SK-N-SH (cell line): ENCODE measurements at regions not wholly inside any gene's neighbourhood (a gene's known extent, or its start where the extent isn't known, plus 50 kb on each side); places are given as distances from the start of the nearest gene placed in this dataset.
A peak's percentile ranks its signal among the peaks of the same experiment; 100 is the strongest.

Experiments used
- CTCF ChIA-PET: fragments of 300-600, 350-600 bp; formaldehyde crosslinking; extraction: SDS; loops from one replicate; lab custom pipeline; 2021; lab: Yijun Ruan, JAX
- POLR2A ChIA-PET: fragments of 350-600 bp; sonication (Branson Sonifier 250); formaldehyde crosslinking; extraction: SDS; loops from one replicate; lab custom pipeline; 2020; ENCODE audit warnings: antibody characterized with exemption, inconsistent platforms; lab: Yijun Ruan, JAX
- DNase-seq: peaks from one replicate; pipeline ENCODE4 v3.0.0; 2012
- H2AFZ ChIP-seq: fragments of 200-600 bp; sonication (generic); 2 replicates; pipeline ENCODE4 v1.8.1; 2016; ENCODE audit warnings: antibody characterized with exemption, mild to moderate bottlenecking, low read depth
- H3F3A ChIP-seq: fragments of 200-600 bp; sonication (generic); replicated peaks from 2 replicates; pipeline ENCODE3; 2016; ENCODE audit warnings: antibody characterized with exemption, mild to moderate bottlenecking; ENCODE audit not compliant: insufficient read depth
- H3K27ac ChIP-seq, 2 experiments: fragments of 200-500 bp in 1 of 2; fragments of 200-600 bp in 1 of 2; sonication (Bioruptor generic) in 1 of 2; sonication (generic), shearing (Covaris generic) in 1 of 2; 2 replicates each; pipeline versions ENCODE4 v1.5.1 to v1.6.1; 2014 to 2016; ENCODE audit warnings: low read depth in 2 of 2, inconsistent platforms in 1 of 2, low read length in 1 of 2, mild to moderate bottlenecking in 1 of 2, mixed read lengths in 1 of 2
- H3K27me3 ChIP-seq: fragments of 200-600 bp; sonication (generic), shearing (Covaris generic); 2 replicates; pipeline ENCODE4 v1.6.1; 2016; ENCODE audit warnings: mixed run types; ENCODE audit not compliant: insufficient read depth
- H3K36me3 ChIP-seq, 2 experiments: fragments of 200-500 bp in 1 of 2; fragments of 200-600 bp in 1 of 2; sonication (Bioruptor generic) in 1 of 2; sonication (generic) in 1 of 2; replicated peaks in 1 of 2; 2 replicates each; pipeline versions ENCODE3 to v1.5.1; 2014 to 2016; ENCODE audit warnings: low read length in 1 of 2, mild to moderate bottlenecking in 1 of 2; ENCODE audit not compliant: insufficient read depth in 2 of 2, control insufficient read depth in 1 of 2
- H3K4me1 ChIP-seq, 2 experiments: fragments of 200-500 bp in 1 of 2; fragments of 200-600 bp in 1 of 2; sonication (Bioruptor generic) in 1 of 2; sonication (generic), shearing (Covaris generic) in 1 of 2; 2 replicates each; pipeline versions ENCODE4 v1.5.1 to v1.6.1; 2014 to 2016; ENCODE audit warnings: low read depth in 1 of 2, low read length in 1 of 2, mixed run types in 1 of 2; ENCODE audit not compliant: insufficient read depth in 2 of 2, control insufficient read depth in 1 of 2
- H3K4me2 ChIP-seq: fragments of 200-600 bp; sonication (generic), shearing (Covaris generic); 2 replicates; pipeline ENCODE4 v1.6.1; 2017; ENCODE audit warnings: mixed run types
- H3K4me3 ChIP-seq, 2 experiments: fragments of 200-500 bp in 1 of 2; fragments of 200-600 bp in 1 of 2; sonication (Bioruptor generic) in 1 of 2; sonication (generic), shearing (Covaris generic) in 1 of 2; 2 replicates each; pipeline versions ENCODE4 v1.5.1 to v1.8.1; 2014 to 2016; ENCODE audit warnings: low read depth in 2 of 2, inconsistent platforms in 1 of 2, low read length in 1 of 2, mild to moderate bottlenecking in 1 of 2, mixed read lengths in 1 of 2, moderate library complexity in 1 of 2
- H3K79me2 ChIP-seq: fragments of 200-600 bp; sonication (generic); 2 replicates; pipeline ENCODE4 v1.8.1; 2017; ENCODE audit warnings: mild to moderate bottlenecking; ENCODE audit not compliant: insufficient read depth
- H3K9ac ChIP-seq: fragments of 200-600 bp; sonication (generic); 2 replicates; pipeline ENCODE4 v1.6.1; 2017; ENCODE audit warnings: mixed run types
- H3K9me2 ChIP-seq: fragments of 200-600 bp; sonication (generic); 2 replicates; pipeline ENCODE4 v1.6.1; 2017; ENCODE audit warnings: mixed run types
- H3K9me3 ChIP-seq: fragments of 200-600 bp; sonication (generic); 2 replicates; pipeline ENCODE4 v1.6.1; 2017; ENCODE audit warnings: mixed run types, mild to moderate bottlenecking, moderate library complexity
- H4K20me1 ChIP-seq: fragments of 200-600 bp; sonication (generic); 2 replicates; pipeline ENCODE4 v1.6.1; 2017; ENCODE audit warnings: mild to moderate bottlenecking, mixed run types; ENCODE audit not compliant: insufficient read depth
- CTCF ChIP-seq: fragments of 200-600 bp; sonication (generic); IDR thresholded peaks from 2 replicates; pipeline ENCODE4 v1.6.1; 2017; ENCODE audit warnings: antibody characterized with exemption, mild to moderate bottlenecking, moderate library complexity
- ELF1 ChIP-seq: IDR thresholded peaks from 2 replicates; pipeline ENCODE4 v1.4.0; 2012
- EP300 ChIP-seq, 2 experiments: IDR thresholded peaks; 2 replicates each; pipeline versions ENCODE4 v1.4.0 to v1.6.1; 2012; ENCODE audit warnings: borderline replicate concordance in 1 of 2, low read depth in 1 of 2, low read length in 1 of 2
- FOSL2 ChIP-seq: IDR thresholded peaks from 2 replicates; pipeline ENCODE4 v1.4.0; 2012; ENCODE audit warnings: low read depth, mild to moderate bottlenecking, moderate library complexity, borderline replicate concordance
- FOXJ3 ChIP-seq: sonication (generic); formaldehyde crosslinking; IDR thresholded peaks from 2 replicates; pipeline ENCODE4 v1.5.1; 2020; ENCODE audit warnings: mild to moderate bottlenecking, missing genetic modification reagents
- FOXM1 ChIP-seq: IDR thresholded peaks from 2 replicates; pipeline ENCODE4 v1.4.0; 2012; ENCODE audit warnings: low read depth, mild to moderate bottlenecking
- GATA2 ChIP-seq: sonication (generic); formaldehyde crosslinking; IDR thresholded peaks from 2 replicates; pipeline ENCODE4 v1.5.0; 2020; ENCODE audit warnings: mild to moderate bottlenecking, missing genetic modification reagents
- MAX ChIP-seq: IDR thresholded peaks from 2 replicates; pipeline ENCODE4 v1.4.0; 2012; ENCODE audit warnings: low read depth
- MEF2A ChIP-seq: IDR thresholded peaks from 2 replicates; pipeline ENCODE4 v1.4.0; 2012; ENCODE audit warnings: low read depth, borderline replicate concordance
- MXI1 ChIP-seq: IDR thresholded peaks from 2 replicates; pipeline ENCODE4 v1.6.1; 2012; ENCODE audit warnings: mild to moderate bottlenecking, low read depth, low read length, improper control_type of control experiment
- NFIC ChIP-seq: IDR thresholded peaks from 2 replicates; pipeline ENCODE4 v1.4.0; 2012; ENCODE audit warnings: borderline replicate concordance
- PBX3 ChIP-seq: IDR thresholded peaks from 2 replicates; pipeline ENCODE4; 2012
- POLR2AphosphoS5 ChIP-seq: IDR thresholded peaks from 2 replicates; pipeline ENCODE4 v1.6.1; 2012; ENCODE audit warnings: low read depth, low read length
- REST ChIP-seq: IDR thresholded peaks from 2 replicates; pipeline ENCODE4 v1.6.1; 2012; ENCODE audit warnings: mild to moderate bottlenecking, low read depth, low read length, moderate library complexity
- RXRA ChIP-seq: IDR thresholded peaks from 2 replicates; pipeline ENCODE4 v1.4.0; 2012; ENCODE audit warnings: low read depth, mild to moderate bottlenecking, borderline replicate concordance
- SMC3 ChIP-seq: IDR thresholded peaks from 2 replicates; pipeline ENCODE4 v1.6.1; 2012; ENCODE audit warnings: low read depth, low read length, improper control_type of control experiment
- TAF1 ChIP-seq: IDR thresholded peaks from 2 replicates; pipeline ENCODE4 v1.6.1; 2012; ENCODE audit warnings: low read depth, mild to moderate bottlenecking, low read length, moderate library complexity, borderline replicate concordance
- TCF12 ChIP-seq: IDR thresholded peaks from 2 replicates; pipeline ENCODE4 v1.4.0; 2012
- TEAD4 ChIP-seq: IDR thresholded peaks from 2 replicates; pipeline ENCODE4 v1.4.0; 2012; ENCODE audit warnings: mild to moderate bottlenecking, borderline replicate concordance; ENCODE audit not compliant: insufficient read depth
- USF2 ChIP-seq: fragments of 150-350 bp; IDR thresholded peaks from 2 replicates; pipeline ENCODE4 v1.6.1; 2017; ENCODE audit warnings: antibody characterized with exemption, low read length, low read depth, borderline replicate concordance
- WGBS: methylation state at CpG from one replicate; pipeline ENCODE4 v1.1.6; 2017; ENCODE audit warnings: low lambda C conversion rate; 5-methylcytosine and 5-hydroxymethylcytosine counted together

- Histone ChIP-seq H3K27me3 (peaks cover 5% of the 10 kb centered on the region), H3K4me1 (no peaks in the 10 kb centered on the region), H3K4me2 (no peak overlapping the region), H3F3A (no peaks in the 10 kb centered on the region), H3K9me2 (no peaks in the 10 kb centered on the region), H3K9me3 (no peaks in the 10 kb centered on the region), H4K20me1 (no peaks in the 10 kb centered on the region), H3K79me2 (no peaks in the 10 kb centered on the region), H3K36me3 (no peaks in the 10 kb centered on the region), H3K27ac (no peak overlapping the region), H3K9ac (no peak overlapping the region), H2AFZ (no peak overlapping the region), H3K4me3 (no peak overlapping the region)
- 44% methylated on average over 19 of the region's 20 CpGs for WGBS
- DNase-seq, result peak; percentile 52
- ChIA-PET CTCF (interaction anchor here (1.4 to 3.1 kb wide), 4 partner anchors 10 to 38 kb away, joined by 3 to 13 read pairs (median 7); no protein-coding TSS in a partner anchor), POLR2A (no interaction called here)
- TF ChIP-seq GATA2 (CRISPR knock-in tag) (no peak), NFIC (no peak), FOXM1 (no peak), TEAD4 (no peak), RXRA (no peak), USF2 (no peak), FOSL2 (no peak), CTCF (no peak), TAF1 (no peak), ELF1 (no peak), EP300 (IDR thresholded peaks at IDR 0.05; ENCODE audit: borderline replicate concordance in 1 of 2, low read depth in 1 of 2, low read length in 1 of 2) (no peak), FOXJ3 (CRISPR knock-in tag) (no peak), TCF12 (no peak), PBX3 (no peak), POLR2AphosphoS5 (no peak), REST (no peak), SMC3 (no peak), MXI1 (no peak), MEF2A (no peak), MAX (no peak)
Observed at GRCh38 chr20:62578294-62578897, 63.9 kb upstream of the SLCO4A1 start.
